ENCODE measurements at regions not wholly inside any gene's neighbourhood (a gene's known extent, or its start where the extent isn't known, plus 50 kb on each side); places are given as distances from the start of the nearest gene placed in this dataset.

DNA sequence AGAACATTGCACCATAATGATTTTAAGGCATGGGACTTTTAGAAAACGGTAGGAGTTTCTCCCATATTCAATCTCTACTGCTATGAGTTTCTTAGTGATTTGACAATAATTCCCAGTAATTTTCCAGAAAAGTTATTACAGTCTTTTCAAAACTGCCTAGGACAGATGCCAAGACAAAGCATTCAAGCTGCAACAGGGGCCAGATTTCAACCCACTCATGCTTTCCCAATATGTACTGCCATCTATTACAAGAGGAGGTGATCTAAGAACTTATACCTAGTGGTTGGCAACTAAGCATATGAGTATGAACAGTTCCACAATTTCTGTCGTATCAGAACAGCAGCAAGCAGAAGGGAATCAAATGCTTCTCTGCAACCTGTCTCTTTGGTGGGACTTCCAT is 95.1 kb upstream of the TMED7 start:
- TF ChIP-seq TAF1 (conservative IDR thresholded peaks at IDR 0.05) (no peak), RAD21 (IDR thresholded peaks at IDR 0.05) (no peak), FOXA1 (IDR thresholded peaks at IDR 0.05) (no peak), GABPA (IDR thresholded peaks at IDR 0.05 in 1 of 2, conservative IDR thresholded peaks at IDR 0.05 in 1 of 2) (no peak), JUND (IDR thresholded peaks at IDR 0.05) (no peak), REST (IDR thresholded peaks at IDR 0.05) (no peak), SP1 (IDR thresholded peaks at IDR 0.05) (no peak), HNF4A (conservative IDR thresholded peaks at IDR 0.05) (peak in 1 of 2 donors; percentile 10), MAX (IDR thresholded peaks at IDR 0.05) (no peak)
- TF ChIP-seq, protein P1, sequence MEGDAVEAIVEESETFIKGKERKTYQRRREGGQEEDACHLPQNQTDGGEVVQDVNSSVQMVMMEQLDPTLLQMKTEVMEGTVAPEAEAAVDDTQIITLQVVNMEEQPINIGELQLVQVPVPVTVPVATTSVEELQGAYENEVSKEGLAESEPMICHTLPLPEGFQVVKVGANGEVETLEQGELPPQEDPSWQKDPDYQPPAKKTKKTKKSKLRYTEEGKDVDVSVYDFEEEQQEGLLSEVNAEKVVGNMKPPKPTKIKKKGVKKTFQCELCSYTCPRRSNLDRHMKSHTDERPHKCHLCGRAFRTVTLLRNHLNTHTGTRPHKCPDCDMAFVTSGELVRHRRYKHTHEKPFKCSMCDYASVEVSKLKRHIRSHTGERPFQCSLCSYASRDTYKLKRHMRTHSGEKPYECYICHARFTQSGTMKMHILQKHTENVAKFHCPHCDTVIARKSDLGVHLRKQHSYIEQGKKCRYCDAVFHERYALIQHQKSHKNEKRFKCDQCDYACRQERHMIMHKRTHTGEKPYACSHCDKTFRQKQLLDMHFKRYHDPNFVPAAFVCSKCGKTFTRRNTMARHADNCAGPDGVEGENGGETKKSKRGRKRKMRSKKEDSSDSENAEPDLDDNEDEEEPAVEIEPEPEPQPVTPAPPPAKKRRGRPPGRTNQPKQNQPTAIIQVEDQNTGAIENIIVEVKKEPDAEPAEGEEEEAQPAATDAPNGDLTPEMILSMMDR (IDR thresholded peaks at IDR 0.05; ENCODE audit: low read depth, low read length, missing input control) = no peak
- TF ChIP-seq, protein P2, sequence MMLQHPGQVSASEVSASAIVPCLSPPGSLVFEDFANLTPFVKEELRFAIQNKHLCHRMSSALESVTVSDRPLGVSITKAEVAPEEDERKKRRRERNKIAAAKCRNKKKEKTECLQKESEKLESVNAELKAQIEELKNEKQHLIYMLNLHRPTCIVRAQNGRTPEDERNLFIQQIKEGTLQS (IDR thresholded peaks at IDR 0.05) = no peak
